HG03575 (cell line): ENCODE measurements at regions not wholly inside any gene's neighbourhood (a gene's known extent, or its start where the extent isn't known, plus 50 kb on each side); places are given as distances from the start of the nearest gene placed in this dataset.
A peak's percentile ranks its signal among the peaks of the same experiment; 100 is the strongest.

Experiments
- ATAC-seq: cut with Tn5 transposase; IDR thresholded peaks from one replicate; pipeline ENCODE4 v1.9.1; 2021; ENCODE audit not compliant: unreplicated experiment, insufficient number of reproducible peaks, low FRiP score; ENCODE audit errors: extremely low read depth

- ATAC-seq, result no peak
Measured at GRCh38 chr2:195479407-195479806, 177.6 kb upstream of the SLC39A10 start.

GRCh38 chr2:195477996-195478382 lies 179.0 kb upstream of the SLC39A10 start:
- ATAC-seq, result no peak

DNA sequence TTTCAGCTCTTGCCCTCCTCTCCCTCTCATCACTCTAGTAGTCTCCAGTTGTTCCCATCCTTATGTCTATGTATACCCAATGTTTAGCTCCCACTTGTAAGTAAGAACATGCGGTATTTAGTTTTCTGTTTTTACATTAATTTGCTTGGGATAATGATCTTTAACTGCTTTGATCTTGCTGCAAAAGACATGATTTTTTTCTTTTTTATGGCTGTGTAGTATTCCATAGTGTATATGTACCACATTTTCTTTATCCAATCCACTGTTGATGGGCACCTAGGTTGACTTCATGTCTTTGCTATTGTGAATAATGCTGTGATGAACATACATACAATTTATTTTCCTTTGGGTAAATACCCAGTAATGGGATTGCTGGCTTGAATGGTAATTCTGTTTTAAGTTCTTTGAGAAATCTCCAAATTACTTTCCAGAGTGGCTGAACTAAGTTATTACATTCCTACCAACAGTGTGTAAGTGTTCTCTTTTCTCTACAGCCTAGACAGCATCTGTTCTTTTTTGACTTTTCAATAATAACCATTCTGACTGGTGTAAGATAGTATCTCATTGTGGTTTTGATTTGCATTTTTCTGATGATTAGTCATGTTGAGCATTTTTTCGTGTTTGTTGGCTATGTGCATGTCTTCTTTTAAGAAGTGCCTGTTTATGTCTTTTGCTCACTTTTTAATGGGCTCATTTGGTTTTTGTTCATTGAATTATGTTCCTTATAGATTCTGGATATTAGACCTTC lies 179.6 kb upstream of the SLC39A10 start:
- ATAC-seq, result peak; percentile 56

DNA sequence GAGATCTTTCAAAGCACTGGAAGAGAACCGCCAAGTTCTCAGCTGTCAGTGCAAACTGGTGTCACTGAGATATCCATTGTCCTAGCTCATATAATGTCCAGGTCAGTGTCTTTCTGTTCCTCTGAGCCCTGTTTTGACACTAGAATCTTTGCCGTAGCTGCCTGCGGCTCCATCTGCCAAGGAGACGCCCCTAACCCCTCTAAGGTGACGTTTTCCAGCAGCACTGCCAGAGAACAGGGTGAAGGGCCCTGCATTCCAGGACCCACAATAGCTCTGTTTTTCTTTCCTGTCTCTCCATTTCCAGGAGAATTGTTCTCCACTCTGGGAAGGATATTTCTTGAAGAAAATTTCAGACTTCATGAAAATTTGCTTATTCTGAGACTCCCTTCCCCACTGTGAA lies 181.7 kb upstream of the SLC39A10 start:
- no peak for ATAC-seq

DNA sequence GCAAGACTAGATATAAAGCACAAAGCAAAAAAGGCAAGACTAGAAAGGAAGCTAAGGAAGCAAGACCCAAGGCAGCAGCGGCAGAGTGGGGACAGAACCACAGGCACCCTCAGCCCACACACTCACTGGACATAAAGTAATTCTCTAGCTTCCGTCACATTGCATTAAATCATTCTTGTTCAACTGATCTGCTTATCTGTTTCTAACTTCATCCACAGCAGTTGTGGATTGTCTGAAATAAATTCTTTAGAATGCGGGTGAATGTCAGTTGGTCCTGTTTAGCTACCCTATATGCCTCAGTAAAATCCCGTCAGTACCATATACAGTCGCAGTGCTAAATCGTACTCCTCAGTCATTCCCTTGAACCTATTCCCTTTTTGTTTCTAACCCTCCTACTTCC lies 183.2 kb upstream of the SLC39A10 start:
- ATAC-seq, result no peak

DNA sequence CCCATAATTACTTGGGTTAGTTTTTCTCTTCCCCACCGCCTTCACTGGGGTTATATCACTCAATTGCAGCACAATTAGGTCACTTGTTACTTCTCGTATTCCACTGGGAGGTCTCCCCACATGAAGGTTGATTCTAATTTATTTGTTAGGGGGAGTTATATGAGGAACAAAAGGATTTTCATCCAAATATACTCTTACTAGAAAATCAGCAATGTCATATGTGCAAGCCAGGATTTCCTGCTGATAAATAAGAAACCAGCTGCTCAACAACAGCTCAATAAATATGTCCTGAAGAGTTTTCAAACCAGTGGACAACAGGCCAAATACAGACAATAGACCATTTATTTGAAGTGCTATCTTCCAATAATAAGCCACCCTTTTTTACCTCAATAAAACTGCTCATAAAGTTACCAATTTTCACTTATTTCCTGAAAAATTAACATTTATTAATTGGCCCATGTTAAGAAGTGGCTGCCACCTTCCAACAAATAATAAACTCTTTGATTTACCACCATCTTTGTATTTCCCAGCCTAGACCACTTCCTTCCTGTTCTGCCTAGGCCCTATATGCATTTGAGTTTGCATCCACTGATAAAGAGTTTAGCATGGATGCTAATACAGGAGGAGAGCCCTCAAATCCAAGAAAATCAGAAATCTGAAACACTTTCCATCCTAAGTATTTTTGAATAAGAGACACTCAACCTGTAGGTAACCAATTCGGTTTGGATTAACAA lies 184.4 kb upstream of the SLC39A10 start:
- no peak for ATAC-seq

- no peak for ATAC-seq
Measured at GRCh38 chr2:195471807-195472206, 185.2 kb upstream of the SLC39A10 start.

DNA sequence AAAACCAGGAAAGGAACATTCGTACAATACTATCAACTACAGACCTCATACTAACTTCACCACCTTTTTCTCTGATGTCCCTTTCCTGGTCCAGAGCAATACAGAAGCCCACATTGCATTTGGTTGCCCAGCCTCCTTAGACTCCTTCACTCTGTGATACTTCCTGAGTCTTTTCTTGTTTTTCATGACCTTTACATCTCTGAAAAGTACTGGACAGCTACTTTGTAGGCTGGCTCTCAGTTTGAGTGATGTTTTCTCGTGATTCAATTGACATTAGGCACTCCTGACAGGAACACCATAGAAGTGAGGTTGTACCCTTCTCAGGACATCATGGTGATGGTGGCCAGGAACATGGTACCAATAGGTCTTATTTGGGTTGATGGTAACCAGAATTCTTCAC lies 185.9 kb upstream of the SLC39A10 start:
- no peak for ATAC-seq

- ATAC-seq, result no peak
Measured at GRCh38 chr2:195470622-195471021, 186.4 kb upstream of the SLC39A10 start.

GRCh38 chr2:195468771-195469170 lies 188.3 kb upstream of the SLC39A10 start:
- ATAC-seq, result peak; percentile 83

DNA sequence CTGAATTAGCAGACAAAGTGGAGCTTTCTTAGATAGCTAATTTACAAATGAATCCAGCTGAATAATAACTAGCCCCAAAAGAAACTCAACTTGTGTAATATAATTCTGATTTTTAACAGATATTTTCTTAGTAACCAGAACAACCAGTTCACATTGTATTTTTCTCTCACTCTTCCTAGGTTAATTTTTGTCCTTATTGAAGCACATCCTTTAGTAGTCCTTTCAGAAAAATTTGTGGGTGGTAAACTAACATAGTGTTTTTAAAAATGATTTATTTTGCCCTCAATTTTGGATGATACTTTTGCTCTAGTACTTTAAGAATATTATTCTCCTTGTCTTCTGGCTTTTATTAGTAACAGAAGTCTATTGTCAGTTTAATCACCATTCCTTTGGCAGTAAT lies 190.6 kb upstream of the SLC39A10 start:
- ATAC-seq, result no peak

- no peak for ATAC-seq
Measured at GRCh38 chr2:195461010-195461409, 196.0 kb upstream of the SLC39A10 start.

GRCh38 chr2:195458936-195459335 lies 198.1 kb upstream of the SLC39A10 start:
- ATAC-seq, result no peak

- ATAC-seq, result no peak
Measured at GRCh38 chr2:195457873-195458272, 199.2 kb upstream of the SLC39A10 start.

- no peak for ATAC-seq
Measured at GRCh38 chr2:195456771-195457170, 200.3 kb upstream of the SLC39A10 start.

GRCh38 chr2:195451160-195451559 lies 205.9 kb upstream of the SLC39A10 start:
- ATAC-seq, result no peak

- no peak for ATAC-seq
Measured at GRCh38 chr2:195450552-195451113, 206.4 kb upstream of the SLC39A10 start.

DNA sequence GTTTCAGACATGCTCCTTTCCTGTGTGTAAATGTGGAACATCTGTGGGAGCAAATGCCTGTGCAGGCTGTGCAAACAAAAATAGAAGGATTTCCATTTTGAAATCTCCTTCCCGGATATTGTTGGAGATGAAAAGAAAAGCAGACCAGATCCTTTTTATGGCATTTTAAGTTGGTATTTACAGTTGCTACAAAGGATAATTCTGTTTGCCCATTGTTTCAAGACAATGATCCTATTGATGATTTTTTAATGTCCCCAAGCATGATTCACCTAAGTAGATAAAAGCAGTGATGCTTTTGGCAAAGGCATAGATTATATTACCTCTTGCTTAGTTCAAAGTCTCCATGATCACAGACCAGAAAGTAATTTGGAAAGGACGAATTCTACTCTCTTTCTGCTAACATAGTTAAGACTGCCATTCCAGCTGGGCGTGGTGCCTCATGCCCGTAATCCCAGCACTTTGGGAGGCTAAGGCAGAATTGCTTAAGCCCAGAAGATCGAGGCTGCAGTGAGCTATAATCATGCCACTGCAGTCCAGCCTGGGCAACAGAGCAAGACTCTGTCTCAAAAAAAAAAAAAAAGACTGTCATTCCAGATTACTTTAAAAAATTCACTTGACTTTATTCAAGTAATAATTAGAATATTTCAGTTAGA lies 209.6 kb upstream of the SLC39A10 start:
- no peak for ATAC-seq

DNA sequence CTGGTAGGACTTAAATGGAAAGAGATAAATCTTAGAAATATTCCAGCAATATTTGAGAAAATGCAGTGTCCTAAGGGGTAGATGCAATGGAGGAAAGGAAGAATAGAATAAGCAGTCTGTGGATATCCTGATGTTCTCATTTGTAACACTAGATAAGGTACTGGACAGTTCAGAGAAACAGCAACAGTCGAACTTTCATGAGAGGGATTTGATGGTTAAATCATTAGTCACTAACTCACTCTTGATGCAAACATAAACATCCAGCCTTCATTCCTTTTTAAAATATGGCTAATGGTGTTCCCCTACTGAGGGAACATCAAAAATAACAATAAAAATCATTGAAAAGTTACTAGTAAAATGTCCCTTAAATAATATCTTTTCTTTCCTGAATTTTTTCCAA lies 211.4 kb upstream of the SLC39A10 start:
- no peak for ATAC-seq

DNA sequence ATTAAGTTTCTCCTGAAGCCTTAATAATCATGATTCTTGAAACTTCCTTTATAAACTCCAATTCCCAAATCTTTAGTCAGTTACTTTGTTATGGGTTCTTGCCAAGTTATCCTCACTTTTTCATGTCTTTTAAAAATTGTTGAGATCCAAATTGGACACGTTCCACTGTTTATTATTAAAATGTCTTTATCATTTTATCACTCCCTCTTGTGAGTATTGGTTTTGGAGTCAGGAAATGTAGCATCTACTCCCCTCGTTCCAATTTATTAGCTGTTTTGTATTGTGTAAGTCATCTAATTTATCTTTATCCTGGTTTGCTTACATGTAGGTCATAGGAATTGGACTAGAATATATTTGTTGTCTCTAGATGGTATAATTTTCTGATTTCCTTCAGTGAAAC lies 213.1 kb upstream of the SLC39A10 start:
- no peak for ATAC-seq
